ENCODE measurements at regions not wholly inside any gene's neighbourhood (a gene's known extent, or its start where the extent isn't known, plus 50 kb on each side); places are given as distances from the start of the nearest gene placed in this dataset.

- TF ChIP-seq, protein P1, sequence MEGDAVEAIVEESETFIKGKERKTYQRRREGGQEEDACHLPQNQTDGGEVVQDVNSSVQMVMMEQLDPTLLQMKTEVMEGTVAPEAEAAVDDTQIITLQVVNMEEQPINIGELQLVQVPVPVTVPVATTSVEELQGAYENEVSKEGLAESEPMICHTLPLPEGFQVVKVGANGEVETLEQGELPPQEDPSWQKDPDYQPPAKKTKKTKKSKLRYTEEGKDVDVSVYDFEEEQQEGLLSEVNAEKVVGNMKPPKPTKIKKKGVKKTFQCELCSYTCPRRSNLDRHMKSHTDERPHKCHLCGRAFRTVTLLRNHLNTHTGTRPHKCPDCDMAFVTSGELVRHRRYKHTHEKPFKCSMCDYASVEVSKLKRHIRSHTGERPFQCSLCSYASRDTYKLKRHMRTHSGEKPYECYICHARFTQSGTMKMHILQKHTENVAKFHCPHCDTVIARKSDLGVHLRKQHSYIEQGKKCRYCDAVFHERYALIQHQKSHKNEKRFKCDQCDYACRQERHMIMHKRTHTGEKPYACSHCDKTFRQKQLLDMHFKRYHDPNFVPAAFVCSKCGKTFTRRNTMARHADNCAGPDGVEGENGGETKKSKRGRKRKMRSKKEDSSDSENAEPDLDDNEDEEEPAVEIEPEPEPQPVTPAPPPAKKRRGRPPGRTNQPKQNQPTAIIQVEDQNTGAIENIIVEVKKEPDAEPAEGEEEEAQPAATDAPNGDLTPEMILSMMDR (IDR thresholded peaks at IDR 0.05; ENCODE audit: low read depth, low read length), result no peak
- no peak for TF ChIP-seq EZH2phosphoT487 (IDR thresholded peaks at IDR 0.05; ENCODE audit: low read depth)
Observed at GRCh38 chr6:155630085-155630484, 174.4 kb upstream of the NOX3 start.
